KMS-11 (cell line): ENCODE measurements at regions not wholly inside any gene's neighbourhood (a gene's known extent, or its start where the extent isn't known, plus 50 kb on each side); places are given as distances from the start of the nearest gene placed in this dataset.

ENCODE experiments used
- H2AFZ ChIP-seq: fragments of 200-600 bp; sonication (generic); 2 replicates; pipeline ENCODE4 v1.6.1; 2016; ENCODE audit warnings: antibody characterized with exemption, mixed run types, low read depth
- H3K27ac ChIP-seq: fragments of 200-600 bp; sonication (generic); 2 replicates; pipeline ENCODE4 v1.6.1; 2016; ENCODE audit warnings: mild to moderate bottlenecking, mixed run types
- H3K27me3 ChIP-seq: fragments of 200-600 bp; sonication (generic); 2 replicates; pipeline ENCODE4 v1.6.1; 2017; ENCODE audit warnings: mild to moderate bottlenecking, low read depth, mixed run types, moderate library complexity; ENCODE audit not compliant: insufficient read depth
- H3K36me3 ChIP-seq: fragments of 200-600 bp; sonication (generic); 2 replicates; pipeline ENCODE4 v1.6.1; 2017; ENCODE audit warnings: mild to moderate bottlenecking, mixed run types; ENCODE audit not compliant: insufficient read depth
- H3K4me1 ChIP-seq: fragments of 200-600 bp; sonication (generic); 2 replicates; pipeline ENCODE4 v1.6.1; 2016; ENCODE audit warnings: mild to moderate bottlenecking, low read depth, mixed run types; ENCODE audit not compliant: poor library complexity, severe bottlenecking
- H3K4me2 ChIP-seq: fragments of 200-600 bp; sonication (generic); 2 replicates; pipeline ENCODE4 v1.7.0; 2016; ENCODE audit warnings: mild to moderate bottlenecking, mixed run types
- H3K4me3 ChIP-seq: fragments of 200-600 bp; sonication (generic); IDR thresholded peaks from 2 replicates; pipeline ENCODE4 v1.6.1; 2017; ENCODE audit warnings: low read depth, low read length, mixed read lengths; ENCODE audit not compliant: insufficient read depth
- H3K79me2 ChIP-seq: fragments of 200-600 bp; sonication (generic); 2 replicates; pipeline ENCODE4 v1.6.1; 2016; ENCODE audit warnings: low read depth, mixed run types; ENCODE audit not compliant: insufficient read depth
- H3K9ac ChIP-seq: fragments of 200-600 bp; sonication (generic); 2 replicates; pipeline ENCODE4 v1.6.1; 2016; ENCODE audit warnings: mild to moderate bottlenecking, mixed run types
- H4K20me1 ChIP-seq: fragments of 200-600 bp; sonication (generic); 2 replicates; pipeline ENCODE4 v1.6.1; 2016; ENCODE audit warnings: mild to moderate bottlenecking, mixed run types; ENCODE audit not compliant: insufficient read depth
- CTCF ChIP-seq: fragments of 200-600 bp; sonication (generic); conservative IDR thresholded peaks from 2 replicates; pipeline ENCODE4 v1.6.1; 2017; ENCODE audit warnings: low read depth, mild to moderate bottlenecking, antibody characterized with exemption, low read length, moderate library complexity, mixed read lengths

GRCh38 chr15:38614621-38615020 lies 50.0 kb upstream of the RASGRP1 start:
- Histone ChIP-seq H3K27me3 (no peaks in the 10 kb centered on the region), H2AFZ (no peak overlapping the region)
- TF ChIP-seq CTCF = no peak

GRCh38 chr15:38617831-38618230 lies 53.2 kb upstream of the RASGRP1 start:
- no peaks in the 10 kb centered on the region for H3K79me2 ChIP-seq
- no peak overlapping the region for H3K4me3 ChIP-seq
- H4K20me1 ChIP-seq = no peaks in the 10 kb centered on the region
- no peak overlapping the region for H2AFZ ChIP-seq
- no peaks in the 10 kb centered on the region for H3K4me1 ChIP-seq
- H3K36me3 ChIP-seq = no peaks in the 10 kb centered on the region
- no peak overlapping the region for H3K9ac ChIP-seq
- H3K27ac ChIP-seq = no peak overlapping the region
- no peak for TF ChIP-seq CTCF
- no peaks in the 10 kb centered on the region for H3K27me3 ChIP-seq
- no peak overlapping the region for H3K4me2 ChIP-seq

More at GRCh38 chr15:38614621-38615020, 50.0 kb upstream of the RASGRP1 start:
- H3K4me1 ChIP-seq = peaks cover 9% of the 10 kb centered on the region
- no peak overlapping the region for H3K27ac ChIP-seq
- no peak overlapping the region for H3K4me3 ChIP-seq
- H3K79me2 ChIP-seq = no peaks in the 10 kb centered on the region
- no peak overlapping the region for H3K9ac ChIP-seq
- no peaks in the 10 kb centered on the region for H3K36me3 ChIP-seq
- H3K4me2 ChIP-seq = no peak overlapping the region
- no peaks in the 10 kb centered on the region for H4K20me1 ChIP-seq

GRCh38 chr15:38618242-38618955 lies 53.8 kb upstream of the RASGRP1 start:
- Histone ChIP-seq H2AFZ (no peak overlapping the region), H4K20me1 (no peaks in the 10 kb centered on the region), H3K4me2 (no peak overlapping the region), H3K27me3 (no peaks in the 10 kb centered on the region), H3K36me3 (no peaks in the 10 kb centered on the region), H3K9ac (no peak overlapping the region), H3K27ac (no peak overlapping the region), H3K4me3 (no peak overlapping the region), H3K4me1 (no peaks in the 10 kb centered on the region), H3K79me2 (no peaks in the 10 kb centered on the region)
- TF ChIP-seq CTCF = no peak

GRCh38 chr15:38620098-38620497 lies 55.5 kb upstream of the RASGRP1 start:
- H3K36me3 ChIP-seq = no peaks in the 10 kb centered on the region
- TF ChIP-seq CTCF = no peak
- no peak overlapping the region for H3K27ac ChIP-seq
- no peak overlapping the region for H2AFZ ChIP-seq
- H3K27me3 ChIP-seq = no peaks in the 10 kb centered on the region
- no peak overlapping the region for H3K4me2 ChIP-seq
- H3K4me3 ChIP-seq = no peak overlapping the region
- H3K4me1 ChIP-seq = no peaks in the 10 kb centered on the region
- H3K9ac ChIP-seq = no peak overlapping the region
- H4K20me1 ChIP-seq = no peaks in the 10 kb centered on the region
- H3K79me2 ChIP-seq = no peaks in the 10 kb centered on the region
